Colonic mucosa (tissue), 4 donors: ENCODE measurements at regions not wholly inside any gene's neighbourhood (a gene's known extent, or its start where the extent isn't known, plus 50 kb on each side); places are given as distances from the start of the nearest gene placed in this dataset.

Experiments
- DNase-seq: peaks from one replicate; pipeline ENCODE4 v3.0.0-alpha.2; 2020
- H3K27ac ChIP-seq: fragments of 200-600 bp; one replicate; pipeline ENCODE4 v1.8.0; 2021
- H3K27me3 ChIP-seq: fragments of 200-600 bp; one replicate; pipeline ENCODE4 v1.8.0; 2021
- H3K36me3 ChIP-seq: fragments of 200-600 bp; one replicate; pipeline ENCODE4 v1.8.0; 2021
- H3K4me1 ChIP-seq: fragments of 200-600 bp; one replicate; pipeline ENCODE4 v1.8.0; 2021; ENCODE audit warnings: mild to moderate bottlenecking
- H3K4me3 ChIP-seq: fragments of 200-600 bp; one replicate; pipeline ENCODE4 v1.8.0; 2021
- H3K9ac ChIP-seq, 2 donors: one replicate each; pipeline ENCODE4 v1.7.0; 2013; ENCODE audit warnings: control low read depth in 2 of 2, low read depth in 2 of 2, low read length in 2 of 2
- H3K9me3 ChIP-seq: fragments of 200-600 bp; one replicate; pipeline ENCODE4 v1.8.0; 2021
- CTCF ChIP-seq: fragments of 200-600 bp; IDR thresholded peaks from one replicate; pipeline ENCODE4 v1.8.0; 2022; ENCODE audit warnings: antibody characterized with exemption, mild to moderate bottlenecking
- intact Hi-C: fragments of 100-400 bp; cut with DNase I; formaldehyde crosslinking; loops from one replicate; pipeline ENCODE4 v1.14.1; 2022
- donor health status: healthy.
- donor health status: DM: no; HTN: no; CAD: no.
- donor health status: DM: no; HTN: no; CAD: no.

GRCh38 chr1:13890766-13891165 is 190.8 kb downstream of the PRDM2 start:
- TF ChIP-seq CTCF: no peak
- Histone ChIP-seq H3K4me3 (no peak overlapping the region), H3K4me1 (no peaks in the 10 kb centered on the region), H3K27me3 (no peaks in the 10 kb centered on the region), H3K27ac (no peak overlapping the region), H3K36me3 (no peaks in the 10 kb centered on the region), H3K9ac (no peak overlapping the region), H3K9me3 (no peaks in the 10 kb centered on the region)
- no peak for DNase-seq
- intact Hi-C loops: no loop called here

- TF ChIP-seq CTCF: no peak
- intact Hi-C loops: no loop called here
- no peak overlapping the region for H3K4me3 ChIP-seq
These were observed 192.2 kb downstream of the PRDM2 start for GRCh38 chr1:13892198-13892597.

DNA sequence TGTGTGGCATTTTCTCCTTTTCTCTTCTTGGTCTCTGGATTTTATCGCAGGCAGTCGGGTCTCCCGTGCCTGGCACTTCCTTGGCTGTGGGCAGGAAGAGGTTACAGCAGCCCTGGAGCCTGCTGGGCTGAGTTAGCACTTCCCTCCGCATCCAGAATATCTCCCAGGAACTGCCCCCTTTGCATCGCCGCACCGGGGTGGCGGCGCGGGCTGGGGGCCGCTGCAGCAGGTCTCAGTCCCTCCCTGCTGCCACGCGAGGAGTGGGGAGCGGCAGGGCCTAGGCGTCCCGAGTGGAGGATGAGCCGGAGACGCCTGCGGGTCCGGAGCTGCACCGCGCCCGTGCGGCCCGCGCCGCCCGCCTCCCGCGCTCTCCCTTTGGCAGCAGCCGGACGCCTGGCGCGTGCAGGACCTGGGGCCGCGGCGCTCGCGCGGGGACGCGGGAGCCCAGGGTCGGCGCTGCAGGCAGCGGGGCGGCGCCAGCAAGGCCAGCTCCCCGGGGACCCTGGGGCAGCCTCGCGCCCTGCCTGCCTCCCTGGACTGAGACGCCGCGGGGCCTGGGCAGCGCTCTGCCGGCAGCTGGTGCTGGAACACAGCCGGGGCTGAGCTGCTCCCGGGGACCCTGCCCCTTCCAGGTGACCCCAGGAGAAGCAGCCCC is 192.8 kb downstream of the PRDM2 start:
- TF ChIP-seq CTCF: no peak
- H3K27ac ChIP-seq: no peak overlapping the region
- DNase-seq: peak; percentile 33

More at GRCh38 chr1:13892198-13892597, 192.2 kb downstream of the PRDM2 start:
- H3K27me3 ChIP-seq: no peaks in the 10 kb centered on the region
- H3K9ac ChIP-seq: peak overlapping the region in 1 of 2 donors; percentile 52
- no peaks in the 10 kb centered on the region for H3K4me1 ChIP-seq
- H3K27ac ChIP-seq: no peak overlapping the region
- no peaks in the 10 kb centered on the region for H3K36me3 ChIP-seq
- DNase-seq: no peak
- no peaks in the 10 kb centered on the region for H3K9me3 ChIP-seq

DNA sequence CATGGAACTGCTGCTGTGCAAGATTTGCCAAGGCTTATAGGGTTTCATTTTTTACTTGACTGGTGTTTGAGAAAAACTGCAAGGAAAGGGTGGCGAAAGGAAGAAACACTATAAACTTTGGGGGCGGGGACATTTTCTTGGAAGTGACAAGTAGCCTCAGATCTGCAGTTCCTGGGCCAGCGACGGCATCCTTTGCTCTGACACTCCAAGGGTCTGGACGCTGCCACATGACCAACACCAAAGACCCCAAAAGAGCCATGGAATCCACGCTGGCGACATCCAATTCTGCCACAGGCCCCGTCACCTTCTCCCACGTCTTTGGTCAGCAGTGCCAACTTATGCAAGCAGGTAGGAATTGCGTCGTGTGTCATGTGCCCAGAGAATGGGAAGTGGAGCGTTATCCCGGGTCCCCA is 193.4 kb downstream of the PRDM2 start:
- peak; percentile 52 for DNase-seq
- H3K27me3 ChIP-seq: no peaks in the 10 kb centered on the region

More for the DNA sequence above, 192.8 kb downstream of the PRDM2 start:
- Histone ChIP-seq H3K36me3 (no peaks in the 10 kb centered on the region), H3K9ac (peak overlapping the region; percentile 13 to 52), H3K4me3 (peak overlapping the region; percentile 48), H3K4me1 (no peaks in the 10 kb centered on the region), H3K27me3 (no peaks in the 10 kb centered on the region), H3K9me3 (no peaks in the 10 kb centered on the region)
- intact Hi-C loops: no loop called here

DNA sequence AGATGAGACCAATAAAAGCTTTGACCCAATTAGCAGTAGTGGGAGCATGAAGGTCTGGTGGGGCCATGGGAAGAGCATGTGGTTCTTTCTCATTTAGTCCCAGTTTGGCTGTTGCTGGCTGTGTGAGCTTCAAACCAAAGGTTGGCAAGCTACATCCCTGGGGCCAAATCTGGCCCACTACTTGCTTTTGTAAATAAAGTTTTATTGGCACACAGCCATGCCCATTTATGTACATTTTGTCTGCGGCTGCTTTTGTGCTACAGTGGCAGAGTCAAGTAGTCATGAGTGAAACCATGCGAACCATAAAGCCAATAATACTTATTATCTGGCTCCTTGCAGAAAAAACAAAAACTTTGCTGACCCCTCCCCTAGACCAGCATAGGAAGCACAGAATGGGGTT is 196.9 kb downstream of the PRDM2 start:
- TF ChIP-seq CTCF: no peak
- H3K9me3 ChIP-seq: no peaks in the 10 kb centered on the region
- no peak for DNase-seq
- H3K36me3 ChIP-seq: no peaks in the 10 kb centered on the region
- no peak overlapping the region for H3K27ac ChIP-seq
- H3K4me1 ChIP-seq: no peaks in the 10 kb centered on the region
- H3K9ac ChIP-seq: no peak overlapping the region
- H3K4me3 ChIP-seq: no peak overlapping the region
- intact Hi-C loops: no loop called here
- no peaks in the 10 kb centered on the region for H3K27me3 ChIP-seq

More for the DNA sequence above, 193.4 kb downstream of the PRDM2 start:
- no peak for TF ChIP-seq CTCF
- Histone ChIP-seq H3K4me1 (no peaks in the 10 kb centered on the region), H3K9ac (peak overlapping the region in 1 of 2 donors; percentile 44), H3K36me3 (no peaks in the 10 kb centered on the region), H3K9me3 (no peaks in the 10 kb centered on the region), H3K4me3 (peak overlapping the region; percentile 48), H3K27ac (no peak overlapping the region)
- intact Hi-C loops: no loop called here
